ENCODE measurements at regions not wholly inside any gene's neighbourhood (a gene's known extent, or its start where the extent isn't known, plus 50 kb on each side); places are given as distances from the start of the nearest gene placed in this dataset.
"Not testable (repeated sequence)": the region's sequence is repeated elsewhere in the genome, so short reads cannot be mapped to it uniquely, and the experiment has no call there.

- no peak for DNase-seq
These were observed 358.6 kb upstream of the NOCT start for GRCh38 chr4:138656990-138657389.

DNA sequence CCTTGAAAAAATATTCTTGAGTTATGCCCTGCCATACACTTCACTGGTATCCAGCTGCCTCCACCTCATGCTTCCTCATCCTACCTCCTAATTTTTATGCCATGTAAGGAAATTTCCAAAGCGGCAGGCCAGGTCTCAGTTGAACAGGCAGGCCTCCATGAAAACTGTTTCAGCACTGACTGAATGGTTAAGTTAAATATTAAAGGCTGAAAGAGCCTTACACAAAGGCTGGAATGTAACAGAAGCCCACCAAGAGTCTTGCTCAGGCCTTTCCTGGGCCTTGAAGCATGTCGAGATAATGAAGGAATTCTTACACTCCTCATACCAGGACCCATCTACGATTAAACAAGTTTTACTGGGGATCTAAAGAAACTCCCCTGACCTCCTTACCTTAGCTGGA is 359.6 kb upstream of the NOCT start:
- no peak for DNase-seq

GRCh38 chr4:138655286-138655685 is 360.3 kb upstream of the NOCT start:
- DNase-seq: no peak

- DNase-seq: no peak
These were observed 364.6 kb upstream of the NOCT start for GRCh38 chr4:138650929-138651448.

- no peak for DNase-seq
These were observed 365.1 kb upstream of the NOCT start for GRCh38 chr4:138650495-138650894.

DNA sequence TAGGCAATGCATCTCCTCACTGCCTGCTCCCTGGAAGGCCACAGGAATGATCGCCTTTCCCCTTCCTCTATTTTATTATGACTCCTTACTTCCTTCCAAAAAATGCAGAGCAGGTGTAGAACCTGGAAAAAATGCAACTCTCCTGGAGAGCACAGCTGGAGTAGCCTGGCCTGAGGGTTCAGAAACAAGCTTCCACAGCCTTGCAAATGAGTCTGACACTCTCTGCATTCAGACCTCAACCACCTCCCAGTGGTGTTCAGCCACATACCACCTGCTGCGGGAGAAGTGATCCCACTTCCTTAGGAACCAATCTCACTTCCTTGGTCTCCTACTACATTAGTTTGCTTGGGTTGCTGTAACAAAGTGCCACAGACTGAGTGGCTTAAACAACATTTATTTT is 368.1 kb upstream of the NOCT start:
- no peak for DNase-seq

DNA sequence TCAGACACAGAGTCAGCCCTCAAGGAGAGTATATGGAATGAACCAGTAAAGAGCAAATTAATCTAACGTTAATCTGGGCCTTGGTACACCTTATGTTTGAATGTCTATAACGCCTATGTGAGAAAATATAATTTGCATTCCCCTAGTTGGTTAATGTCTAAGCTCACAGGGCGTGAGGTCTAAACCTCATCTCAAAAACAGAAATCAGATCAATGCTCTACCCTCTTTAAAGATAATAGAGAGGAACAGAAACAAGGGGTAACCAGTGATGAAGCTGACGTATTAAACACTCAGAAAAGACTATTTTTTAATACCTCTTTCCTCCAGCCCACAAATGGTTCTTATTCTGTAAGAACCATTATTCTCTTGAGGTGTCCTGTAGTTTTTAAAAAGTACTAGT is 369.2 kb upstream of the NOCT start:
- DNase-seq: no peak

GRCh38 chr4:138645289-138645688 is 370.3 kb upstream of the NOCT start:
- no peak for DNase-seq

DNA sequence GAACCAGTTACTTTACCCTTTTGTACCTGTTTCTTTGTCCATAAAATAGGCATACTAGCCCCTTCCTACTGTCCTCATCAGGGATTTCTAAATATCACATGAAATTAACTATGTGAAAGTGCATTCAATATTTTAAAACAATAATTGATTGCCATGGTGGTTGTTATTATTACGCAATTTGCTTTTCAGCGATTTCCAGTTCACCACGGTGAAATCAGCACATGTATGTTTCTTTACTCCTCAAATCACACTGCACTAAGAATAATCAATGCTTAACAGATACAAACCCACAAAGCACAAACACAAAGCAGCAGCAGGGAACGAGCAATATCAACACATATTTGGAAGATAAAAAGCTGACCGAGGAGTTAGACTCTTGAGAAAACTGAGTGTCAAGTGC is 371.3 kb upstream of the NOCT start:
- DNase-seq: no peak

DNA sequence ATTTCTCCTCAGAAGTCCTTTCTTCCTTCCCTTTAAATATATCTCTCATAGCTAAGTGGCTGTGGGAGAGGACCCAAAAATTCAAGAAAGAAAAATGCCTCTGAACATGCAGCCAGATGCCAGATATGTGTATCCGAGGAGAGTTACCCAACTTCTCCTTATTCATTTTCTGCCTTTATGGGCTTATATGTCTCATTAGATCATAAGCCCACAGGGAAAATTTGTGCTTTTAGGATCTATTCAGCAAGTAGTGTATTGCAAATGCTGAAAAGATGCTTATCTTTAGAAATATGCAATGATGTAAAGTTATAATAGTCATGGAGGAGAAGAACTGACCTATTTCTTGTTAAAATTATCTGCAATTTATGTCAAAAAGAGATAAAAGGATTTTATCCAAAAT is 371.8 kb upstream of the NOCT start:
- DNase-seq: no peak

DNA sequence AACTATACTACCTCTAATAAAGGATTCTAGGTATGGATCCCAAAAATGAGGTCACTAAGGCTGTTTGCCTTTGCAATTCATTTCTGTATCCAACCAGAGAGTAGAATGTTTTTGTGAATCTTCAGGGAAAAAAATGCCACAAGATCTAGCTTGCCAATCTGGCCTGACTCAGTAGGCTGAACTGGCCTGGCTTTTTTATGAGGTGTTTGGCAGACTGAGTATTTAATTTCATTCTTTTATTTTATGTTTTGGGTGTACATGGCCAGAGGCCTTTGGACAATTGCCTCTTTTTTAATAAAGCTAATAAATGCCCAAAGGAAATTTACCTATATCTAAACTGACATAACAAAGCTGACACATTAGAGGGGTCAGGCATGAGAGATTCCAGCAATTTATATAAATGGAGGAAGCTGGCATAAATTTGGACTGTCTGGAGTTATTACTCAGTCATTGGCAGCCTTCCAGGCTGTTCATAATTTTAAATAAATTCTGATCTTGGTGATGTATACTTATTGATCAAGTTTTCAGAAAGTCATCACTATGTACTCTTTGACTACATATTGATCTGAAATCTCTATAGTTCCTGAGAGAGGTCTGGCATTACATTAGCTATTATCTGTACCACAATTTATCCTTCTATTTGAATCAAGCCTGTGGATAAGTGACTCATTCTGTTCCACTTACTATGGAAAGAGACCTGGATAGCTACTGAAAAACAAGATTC is 376.4 kb upstream of the NOCT start:
- no peak for DNase-seq

DNA sequence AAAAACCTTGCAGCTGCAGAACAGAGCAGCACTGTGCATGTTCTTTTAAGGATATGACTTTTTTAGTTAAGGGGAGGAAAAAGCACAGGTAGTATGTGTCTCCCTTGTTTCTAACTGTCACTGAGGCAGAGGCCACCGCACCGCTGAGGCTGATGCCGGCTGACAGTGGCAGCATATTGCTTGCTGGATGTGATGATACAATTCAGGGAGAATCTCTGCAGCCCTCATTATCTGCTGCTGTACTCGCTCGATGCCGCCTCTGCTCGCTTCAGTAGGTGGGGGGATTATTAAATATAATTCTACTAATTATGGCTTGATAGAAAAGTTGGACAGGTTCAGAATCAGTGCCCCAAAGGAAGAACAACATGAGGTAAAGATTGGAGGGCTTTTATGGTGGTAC is 378.8 kb upstream of the NOCT start:
- DNase-seq: no peak

- DNase-seq: no peak
These were observed 380.7 kb upstream of the NOCT start for GRCh38 chr4:138634915-138635314.

- DNase-seq: no peak
These were observed 382.0 kb upstream of the NOCT start for GRCh38 chr4:138633580-138633904.

GRCh38 chr4:138632856-138633579 is 382.6 kb upstream of the NOCT start:
- no peak for DNase-seq

DNA sequence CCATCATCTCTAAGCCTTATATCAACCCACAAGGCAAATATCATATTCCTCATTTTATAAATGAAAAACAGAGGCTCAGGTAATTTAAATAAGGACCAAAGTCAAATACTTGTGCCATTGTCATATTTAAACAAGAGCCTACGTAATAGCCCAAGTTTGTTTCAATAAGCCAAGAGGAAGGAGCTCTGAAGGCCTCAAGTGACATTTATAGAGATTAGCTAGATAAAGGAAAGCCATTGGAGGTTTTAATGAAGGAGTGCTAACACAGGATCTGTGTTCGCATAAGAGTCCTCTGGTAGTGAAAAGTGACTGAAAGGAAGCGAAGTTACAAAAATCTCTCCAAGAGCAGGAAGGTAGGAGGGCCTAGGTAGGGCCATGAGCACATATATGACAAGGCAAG is 384.9 kb upstream of the NOCT start:
- DNase-seq: no peak

DNA sequence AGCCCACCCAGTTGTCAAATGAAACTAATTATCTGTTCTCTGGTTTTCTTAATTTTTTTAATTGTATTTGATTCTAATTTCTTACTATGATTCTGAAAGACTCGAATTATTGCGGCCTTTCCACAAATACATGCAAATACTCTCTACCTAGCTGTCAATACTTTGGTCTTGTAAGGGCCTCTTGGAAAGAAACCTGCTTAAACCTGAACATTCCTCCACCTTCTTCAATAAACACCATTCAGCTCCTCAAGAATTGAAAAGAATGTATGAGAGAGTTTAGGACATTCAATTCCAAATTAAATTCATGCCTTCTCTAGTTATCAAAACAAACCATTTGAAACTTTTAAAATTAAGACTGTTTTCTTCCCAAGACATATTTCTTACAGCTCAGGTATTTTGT is 385.9 kb upstream of the NOCT start:
- no peak for DNase-seq

GRCh38 chr4:138627096-138627495 is 384.9 kb upstream of the SLC7A11 start:
- no peak for DNase-seq

GRCh38 chr4:138622362-138622761 is 380.2 kb upstream of the SLC7A11 start:
- DNase-seq: not testable (repeated sequence)

DNA sequence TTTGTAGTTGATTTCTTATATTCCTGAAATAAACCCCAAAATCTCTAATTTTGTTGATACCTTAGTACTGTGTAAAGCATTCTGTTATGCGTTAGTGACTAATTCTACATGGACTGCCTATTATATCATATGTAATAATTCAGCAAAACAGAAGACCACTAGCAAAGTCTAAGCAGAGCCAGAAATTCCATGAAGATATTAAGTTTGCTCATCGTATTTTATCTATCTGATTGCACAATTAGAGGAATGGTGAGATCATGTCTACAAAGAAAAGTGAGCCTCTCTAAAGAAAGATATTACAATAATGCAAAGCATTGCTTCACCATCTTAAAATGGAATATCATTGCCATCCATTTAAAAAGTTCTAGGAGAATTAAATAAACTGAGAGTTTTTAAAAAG is 374.6 kb upstream of the SLC7A11 start:
- no peak for DNase-seq

DNA sequence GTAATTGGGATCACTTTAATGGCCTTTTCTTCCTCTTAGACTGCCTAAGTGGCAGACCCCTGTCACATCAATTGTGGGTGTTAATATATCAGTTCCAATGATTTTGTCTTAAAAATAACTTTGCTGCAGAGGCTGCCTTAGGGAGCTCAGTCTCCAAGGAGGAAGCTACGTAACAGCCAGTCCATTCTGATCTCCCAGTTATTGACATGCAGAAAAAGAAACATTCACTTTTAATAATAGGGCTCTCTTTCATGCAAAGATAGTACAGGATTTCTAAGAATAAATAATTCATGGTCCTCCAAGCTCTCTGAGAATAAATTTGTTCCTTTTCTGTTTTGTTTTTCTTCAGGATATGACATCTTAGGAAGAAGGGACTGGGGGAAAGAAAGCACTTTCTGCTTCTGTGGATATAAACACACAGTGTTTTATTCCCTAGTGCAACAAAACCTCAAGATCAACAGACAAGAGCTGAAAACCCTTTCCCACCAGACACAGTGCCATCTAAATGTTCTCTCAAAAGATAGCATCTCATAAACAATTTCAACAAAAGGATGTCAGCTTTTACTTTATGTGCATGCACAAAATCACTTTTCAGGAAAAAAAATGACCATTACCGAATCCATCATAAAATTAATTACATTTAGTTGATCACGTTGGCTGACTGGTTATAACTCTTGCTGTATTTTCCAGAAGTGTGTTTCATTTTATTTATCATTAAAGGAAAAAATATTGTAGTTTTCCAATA is 372.4 kb upstream of the SLC7A11 start:
- DNase-seq: no peak

GRCh38 chr4:138612428-138612827 is 370.3 kb upstream of the SLC7A11 start:
- no peak for DNase-seq

GRCh38 chr4:138611721-138612120 is 369.6 kb upstream of the SLC7A11 start:
- no peak for DNase-seq

DNA sequence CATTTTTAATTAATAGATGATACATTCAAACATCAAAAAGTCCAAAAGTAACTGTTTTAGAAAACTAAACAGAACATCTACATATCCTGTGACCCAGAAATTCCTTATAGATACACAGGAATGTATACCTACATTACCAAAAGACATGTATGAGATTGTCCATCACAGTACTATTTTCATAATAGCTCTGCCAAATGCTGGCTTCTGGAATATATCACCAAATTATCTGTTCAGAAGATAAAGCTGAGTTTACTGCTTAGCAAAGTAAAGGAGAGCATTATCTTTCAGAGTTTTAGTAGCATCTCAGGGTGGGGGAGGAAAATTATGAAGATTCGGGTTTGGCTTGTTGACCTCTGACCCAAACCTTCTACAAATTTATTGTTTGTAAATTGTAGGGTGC is 368.9 kb upstream of the SLC7A11 start:
- DNase-seq: no peak

All from effector CD4-positive, alpha-beta T cell (primary cell).